ENCODE measurements at regions not wholly inside any gene's neighbourhood (a gene's known extent, or its start where the extent isn't known, plus 50 kb on each side); places are given as distances from the start of the nearest gene placed in this dataset.
"Not testable (repeated sequence)": the region's sequence is repeated elsewhere in the genome, so short reads cannot be mapped to it uniquely, and the experiment has no call there.

DNA sequence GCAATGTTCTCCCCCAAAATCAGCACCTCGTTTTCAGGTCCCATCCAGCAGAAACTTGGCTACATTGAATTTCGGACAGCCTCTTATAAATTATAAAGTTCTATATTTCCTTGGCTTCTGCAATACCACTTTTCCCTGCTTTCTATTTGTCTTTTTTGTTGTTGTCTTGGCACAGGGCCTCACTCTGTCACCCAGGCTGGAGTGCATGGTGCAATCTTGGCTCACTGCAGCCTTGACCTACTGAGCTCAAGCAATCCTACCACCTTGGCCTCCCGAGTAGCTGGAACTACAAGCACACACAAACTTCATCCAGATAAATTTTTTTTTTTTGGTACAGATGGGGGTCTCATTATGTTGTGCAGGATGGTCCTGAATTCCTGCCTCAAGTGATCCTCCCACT is 55.3 kb upstream of the HECW1 start:
- no peaks in the 10 kb centered on the region for H3K27me3 Mint-ChIP-seq (ENCODE audit: low read depth)
- ChIA-PET CTCF (interaction anchor here (0.7 kb wide), 1 partner anchor 46 kb away, joined by 3 read pairs; no protein-coding TSS in a partner anchor), POLR2A (no interaction called here)
- ATAC-seq (no peak), DNase-seq (no peak)
- H3K9me3 Mint-ChIP-seq (ENCODE audit: insufficient read depth) = no peaks in the 10 kb centered on the region
- H3K27ac Mint-ChIP-seq = no peak overlapping the region
- no peaks in the 10 kb centered on the region for H3K36me3 Mint-ChIP-seq (ENCODE audit: low read depth)
- no peaks in the 10 kb centered on the region for H3K4me1 Mint-ChIP-seq (ENCODE audit: low read depth)
- no peak overlapping the region for H3K4me3 Mint-ChIP-seq

DNA sequence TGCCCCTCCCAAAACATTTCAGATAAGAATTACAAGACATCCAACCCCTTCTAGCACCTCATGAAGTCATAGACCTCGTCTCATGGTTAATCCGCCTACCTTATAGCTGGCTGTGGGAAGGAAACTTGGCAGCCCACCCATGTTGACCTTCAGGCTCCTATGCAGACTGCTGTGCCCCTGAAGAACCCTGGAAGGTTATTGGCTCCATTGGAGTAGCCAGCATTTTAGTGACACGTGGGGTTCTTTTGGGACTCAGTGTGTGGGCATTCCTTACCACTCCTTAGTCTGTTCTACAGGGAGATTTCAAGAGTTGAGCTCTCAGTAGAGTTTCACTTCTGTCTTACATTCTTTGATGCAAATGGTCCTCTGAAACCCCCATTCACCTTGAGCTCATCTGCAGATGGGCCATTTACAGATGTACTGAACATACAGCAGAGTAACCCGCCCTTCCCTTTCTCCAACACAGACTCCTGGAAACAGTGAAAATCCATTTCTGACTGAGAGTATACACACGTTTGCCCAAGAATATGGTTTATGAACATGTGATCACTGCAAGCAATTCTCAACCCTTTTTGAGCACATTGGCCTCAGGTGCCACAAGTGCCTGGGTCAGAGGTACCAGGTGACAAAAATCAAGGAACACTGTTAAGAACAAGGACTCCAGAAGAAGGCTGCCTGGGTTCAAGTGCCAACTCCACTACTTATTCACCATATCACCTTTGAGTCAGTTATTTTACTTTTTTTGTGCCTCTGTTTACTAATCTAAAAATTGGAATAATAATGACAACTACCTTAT is 54.0 kb upstream of the HECW1 start:
- DNase-seq (no peak), ATAC-seq (no peak)
- POLR2A ChIA-PET = no interaction called here
- no peaks in the 10 kb centered on the region for H3K36me3 Mint-ChIP-seq (ENCODE audit: low read depth)
- H3K4me3 Mint-ChIP-seq = no peak overlapping the region
- no peak overlapping the region for H3K27ac Mint-ChIP-seq
- H3K27me3 Mint-ChIP-seq (ENCODE audit: low read depth) = no peaks in the 10 kb centered on the region
- H3K9me3 Mint-ChIP-seq (ENCODE audit: insufficient read depth) = no peaks in the 10 kb centered on the region
- CTCF ChIA-PET = no interaction called here
- H3K4me1 Mint-ChIP-seq (ENCODE audit: low read depth) = no peaks in the 10 kb centered on the region

DNA sequence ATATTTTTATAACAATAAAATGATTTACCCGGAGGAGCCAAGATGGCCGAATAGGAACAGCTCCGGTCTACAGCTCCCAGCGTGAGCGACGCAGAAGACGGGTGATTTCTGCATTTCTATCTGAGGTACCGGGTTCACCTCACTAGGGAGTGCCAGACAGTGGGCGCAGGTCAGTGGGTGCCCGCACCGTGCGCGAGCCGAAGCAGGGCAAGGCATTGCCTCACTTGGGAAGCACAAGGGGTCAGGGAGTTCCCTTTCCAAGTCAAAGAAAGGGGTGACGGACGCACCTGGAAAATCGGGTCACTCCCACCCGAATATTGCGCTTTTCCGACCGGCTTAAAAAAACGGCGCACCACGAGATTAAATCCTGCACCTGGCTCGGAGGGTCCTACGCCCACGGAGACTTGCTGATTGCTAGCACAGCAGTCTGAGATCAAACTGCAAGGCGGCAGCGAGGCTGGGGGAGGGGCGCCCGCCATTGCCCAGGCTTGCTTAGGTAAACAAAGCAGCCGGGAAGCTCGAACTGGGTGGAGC is 53.3 kb upstream of the HECW1 start:
- POLR2A ChIA-PET, H3K4me3 Mint-ChIP-seq: not testable (repeated sequence)

More for the DNA sequence above, 53.3 kb upstream of the HECW1 start:
- DNase-seq; CTCF ChIA-PET; H3K27me3 Mint-ChIP-seq (ENCODE audit: low read depth); H3K27ac Mint-ChIP-seq; ATAC-seq; H3K9me3 Mint-ChIP-seq (ENCODE audit: insufficient read depth); H3K4me1 Mint-ChIP-seq (ENCODE audit: low read depth); H3K36me3 Mint-ChIP-seq (ENCODE audit: low read depth): not testable (repeated sequence)
